ENCODE measurements at regions not wholly inside any gene's neighbourhood (a gene's known extent, or its start where the extent isn't known, plus 50 kb on each side); places are given as distances from the start of the nearest gene placed in this dataset.

DNA sequence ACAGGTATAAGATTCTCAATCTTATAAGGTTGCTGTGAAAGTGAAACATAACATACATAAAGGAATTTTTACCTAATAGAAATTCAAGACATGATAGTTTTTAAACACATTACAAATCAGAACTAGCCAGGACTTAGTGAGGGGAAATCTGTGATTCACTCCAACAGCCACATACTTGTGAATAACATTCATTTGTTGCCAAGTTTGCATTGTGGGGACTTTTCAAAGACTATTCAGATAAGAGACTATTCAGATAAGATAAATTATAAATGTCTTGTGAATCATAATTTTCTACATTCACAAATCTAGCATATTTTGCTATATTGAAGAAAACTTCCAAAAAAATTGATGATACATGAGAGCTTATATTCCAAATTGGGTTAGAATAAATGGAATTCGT lies 345.3 kb upstream of the CDH20 start:
- DNase-seq, result no peak

DNA sequence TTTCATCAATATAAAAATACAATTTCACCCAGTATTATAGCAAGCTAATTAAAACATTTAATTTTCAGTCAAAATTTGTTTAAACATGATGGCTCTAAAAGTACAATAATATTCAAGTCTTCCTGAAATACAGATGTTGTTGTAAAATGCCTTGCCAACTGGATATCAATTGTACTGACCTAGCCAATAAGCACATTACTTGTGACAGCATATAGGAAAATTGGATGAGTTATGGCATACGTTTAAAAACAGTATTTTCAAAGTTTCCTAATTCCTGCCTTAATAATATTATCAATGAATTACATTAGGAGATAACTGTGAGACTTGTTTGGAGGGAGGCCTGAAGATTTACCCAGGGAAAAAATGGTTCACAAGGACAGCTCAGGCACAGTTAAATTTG lies 336.9 kb upstream of the CDH20 start:
- no peak for DNase-seq

DNA sequence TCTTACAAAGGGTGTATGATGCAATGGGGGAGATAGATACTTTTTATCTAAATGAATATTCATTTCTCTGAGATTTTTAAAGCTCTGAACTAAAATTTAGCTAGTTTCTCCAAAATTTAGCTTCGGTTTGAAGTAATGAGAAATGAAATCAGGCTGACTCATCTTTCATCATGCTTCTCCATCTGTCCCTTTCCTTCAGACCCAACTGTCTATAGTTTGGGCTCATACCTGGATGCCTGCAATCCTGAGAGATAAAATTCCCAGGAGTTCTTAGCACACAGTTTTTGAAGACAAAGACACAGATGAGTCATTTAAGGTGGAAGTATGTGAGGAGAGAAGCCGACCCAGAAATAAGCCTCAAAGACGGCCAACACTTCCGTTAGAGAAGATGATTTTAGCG lies 336.4 kb upstream of the CDH20 start:
- DNase-seq, result no peak

DNA sequence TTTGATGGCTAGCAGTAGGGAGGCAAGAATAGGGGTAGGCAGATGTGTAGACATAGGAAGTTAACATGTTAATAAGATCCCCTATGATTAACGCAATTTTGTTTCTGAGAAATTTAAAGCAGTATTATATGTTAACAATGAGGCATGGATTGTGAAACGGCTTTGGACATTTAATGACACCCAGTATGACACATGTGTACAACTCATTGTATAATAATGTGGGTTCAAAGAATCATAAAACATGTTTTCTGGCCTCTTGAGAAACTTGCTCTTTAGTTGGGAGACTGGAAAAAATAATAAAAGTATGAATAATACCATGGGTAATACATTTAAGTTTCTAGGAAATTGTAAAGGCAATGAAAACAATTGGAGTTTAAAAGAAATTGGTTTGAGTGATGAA lies 332.1 kb upstream of the CDH20 start:
- DNase-seq, result no peak

DNA sequence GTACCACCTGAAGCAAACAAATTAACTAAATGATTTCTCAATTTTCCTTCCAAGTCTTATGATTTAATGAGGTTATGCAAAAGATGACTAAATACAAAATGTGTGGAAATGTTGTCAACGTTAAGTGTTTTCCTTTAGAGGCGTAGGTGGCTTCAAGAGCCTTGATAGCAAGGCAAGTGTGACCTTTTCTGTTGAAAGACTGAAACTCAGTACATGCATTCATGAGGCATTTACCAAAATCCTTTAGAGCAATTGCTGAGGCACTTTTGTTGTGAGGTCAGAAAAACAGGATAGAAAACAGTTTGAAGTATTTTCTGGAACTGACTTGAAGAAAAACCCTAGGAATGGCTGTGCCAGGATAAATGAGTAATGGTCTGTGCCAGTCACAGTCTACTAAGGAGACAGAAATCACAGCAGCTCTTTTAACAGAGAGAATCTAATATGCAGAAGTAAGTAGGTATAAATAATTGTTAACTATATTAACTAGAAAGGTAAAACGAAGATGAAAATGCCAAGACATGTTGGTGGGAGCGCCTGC lies 326.5 kb upstream of the CDH20 start:
- no peak for DNase-seq

DNA sequence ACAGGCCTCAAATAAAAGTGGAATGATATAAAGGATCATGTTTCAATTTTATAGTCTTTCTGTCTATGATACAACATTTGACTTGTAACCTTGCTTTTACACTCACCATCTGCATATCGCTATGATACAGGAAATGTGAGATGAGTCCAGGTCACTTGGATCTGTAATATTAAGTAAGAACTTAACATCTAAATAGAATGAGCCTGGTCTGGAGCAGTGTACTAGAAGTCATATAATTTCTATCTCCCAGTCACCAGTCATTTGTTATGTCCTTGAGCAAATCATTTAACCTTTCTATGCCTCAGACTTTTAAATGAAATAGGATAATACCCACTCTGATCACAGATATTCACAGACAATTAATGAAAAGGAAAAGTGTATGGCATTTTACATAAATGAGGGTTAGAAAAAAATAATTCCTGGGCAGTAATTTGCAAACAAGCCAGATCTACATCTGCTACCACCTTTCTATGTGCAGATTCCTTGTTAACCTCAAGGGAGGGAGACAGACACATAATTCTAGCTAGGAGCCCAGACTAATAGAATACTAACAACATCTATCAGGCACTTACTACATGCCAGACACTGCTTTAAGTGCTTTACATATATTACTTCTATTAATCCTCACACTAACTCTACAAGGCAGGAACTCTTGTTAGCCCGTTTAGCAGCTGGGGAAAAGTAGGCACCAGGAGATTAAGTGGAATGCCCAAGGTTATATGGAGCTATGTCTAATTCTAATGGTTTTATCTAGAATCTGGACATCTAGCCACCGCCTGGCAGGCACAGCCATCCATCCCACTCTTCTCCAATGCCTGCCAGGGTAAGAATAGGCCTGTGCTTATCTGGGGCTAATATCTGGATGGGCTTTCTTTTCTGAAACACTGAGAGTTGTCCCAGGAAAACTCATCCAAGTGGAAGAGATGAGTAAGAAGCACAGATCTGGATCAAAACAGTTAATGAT lies 313.6 kb upstream of the CDH20 start:
- no peak for DNase-seq

DNA sequence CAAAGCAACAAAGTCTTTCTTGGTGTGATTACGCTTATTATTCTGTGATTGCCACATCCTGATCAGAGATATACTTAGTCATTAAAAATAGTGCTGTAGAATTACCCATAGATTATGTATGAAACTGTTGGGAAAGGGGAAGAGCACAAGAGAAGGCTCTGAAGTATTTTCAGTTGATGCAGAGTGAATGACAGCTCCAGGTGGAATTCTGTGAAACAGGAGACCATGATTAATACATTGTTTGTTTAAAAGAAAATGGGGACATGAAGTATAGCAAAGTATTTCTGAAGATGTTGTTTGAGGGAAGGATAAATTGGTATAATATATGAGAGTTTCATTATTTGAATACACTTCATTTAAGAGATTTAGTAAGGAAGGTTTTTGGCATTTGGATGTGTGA lies 307.6 kb upstream of the CDH20 start:
- no peak for DNase-seq

DNA sequence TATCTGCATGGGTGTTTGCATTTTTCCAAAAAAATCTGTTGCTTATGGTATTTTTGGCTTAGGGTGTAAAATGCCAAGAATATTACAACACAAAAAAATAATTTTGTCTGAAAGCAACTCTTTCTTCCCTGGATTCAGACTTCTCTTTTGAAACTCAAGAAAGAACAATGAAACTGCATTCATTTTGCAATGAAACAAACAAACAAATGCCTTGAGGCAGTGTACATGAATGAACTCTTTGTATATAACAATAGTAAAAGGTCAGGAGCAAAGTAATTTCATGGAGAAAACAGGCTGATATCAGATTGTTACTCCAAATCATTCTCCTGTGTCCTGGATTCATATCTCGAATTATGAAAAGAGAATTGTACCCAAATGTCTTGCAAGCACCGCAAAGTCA lies 301.6 kb upstream of the CDH20 start:
- no peak for DNase-seq

DNA sequence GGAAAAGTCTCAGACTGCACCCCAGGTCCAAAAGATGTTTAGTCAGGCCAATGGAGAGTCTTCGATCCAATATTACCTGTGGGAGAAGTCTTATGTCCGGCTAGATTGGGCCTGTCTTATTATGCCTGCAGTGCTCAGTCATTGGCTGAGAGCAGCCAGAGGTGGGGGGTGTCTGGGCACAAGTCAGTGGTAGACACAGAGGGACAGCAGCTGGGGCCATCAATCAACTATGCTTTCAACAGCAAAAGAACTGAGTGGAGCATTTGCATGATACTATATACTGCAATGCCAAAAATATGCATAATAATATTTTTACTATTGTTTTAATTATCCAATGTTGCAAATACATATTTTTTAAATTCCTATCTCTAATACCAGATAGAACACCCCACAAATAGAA lies 298.6 kb upstream of the CDH20 start:
- DNase-seq, result no peak

DNA sequence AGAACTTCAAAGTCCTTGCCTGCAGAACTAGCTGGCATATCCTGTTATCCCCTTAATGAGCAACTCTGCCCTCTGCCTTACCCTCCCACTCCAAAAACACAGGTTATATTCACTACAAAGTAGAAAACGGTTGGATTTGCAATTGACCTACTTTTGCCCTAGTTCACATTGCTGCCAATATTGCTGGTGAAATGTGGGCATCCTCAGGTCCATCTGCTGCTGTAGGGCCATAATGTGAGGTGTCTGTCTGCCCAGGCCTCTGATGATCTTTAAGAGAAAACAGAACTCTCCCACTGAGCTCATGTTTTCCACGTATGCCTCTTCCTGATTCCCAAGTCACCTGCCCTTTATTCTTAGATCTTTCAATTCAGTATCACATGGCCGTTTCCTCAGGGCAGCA lies 294.0 kb upstream of the CDH20 start:
- no peak for DNase-seq

DNA sequence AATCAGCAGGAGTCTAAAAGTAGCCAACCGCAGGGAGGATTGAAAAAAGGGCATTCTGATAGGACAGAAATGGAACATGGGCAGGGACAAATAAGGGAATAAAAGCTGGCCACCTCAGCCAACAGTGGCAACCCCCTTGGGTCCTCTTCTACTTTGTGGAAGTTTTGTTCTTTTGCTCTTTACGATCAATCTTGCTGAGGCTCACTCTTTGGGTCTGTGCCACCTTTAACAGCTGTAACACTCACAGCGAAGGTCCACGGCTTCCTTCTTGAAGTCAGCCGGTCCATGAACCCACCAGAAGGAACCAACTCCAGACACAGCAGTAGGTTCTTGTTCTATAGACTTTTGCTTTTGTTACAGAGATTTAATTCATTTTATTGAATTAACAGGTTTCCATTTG lies 285.4 kb upstream of the CDH20 start:
- no peak for DNase-seq

DNA sequence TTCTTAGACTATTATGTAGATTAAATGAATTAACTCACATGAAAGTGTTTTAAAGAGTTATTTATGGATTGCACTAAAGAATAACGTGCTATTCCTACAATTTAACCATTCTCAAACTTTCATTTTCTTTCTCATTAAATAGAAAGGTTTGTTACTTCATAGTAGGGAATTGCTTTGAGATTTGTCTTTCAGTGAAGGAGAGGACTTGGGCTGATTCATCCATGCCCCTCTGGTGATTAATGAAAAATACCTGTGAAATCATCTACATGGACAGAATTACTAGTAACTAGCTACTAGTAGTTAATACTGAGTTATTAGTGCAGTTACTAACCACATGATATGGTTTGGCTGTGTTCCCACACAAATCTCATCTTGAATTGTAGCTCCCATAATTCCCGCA lies 275.8 kb upstream of the CDH20 start:
- DNase-seq, result no peak

DNA sequence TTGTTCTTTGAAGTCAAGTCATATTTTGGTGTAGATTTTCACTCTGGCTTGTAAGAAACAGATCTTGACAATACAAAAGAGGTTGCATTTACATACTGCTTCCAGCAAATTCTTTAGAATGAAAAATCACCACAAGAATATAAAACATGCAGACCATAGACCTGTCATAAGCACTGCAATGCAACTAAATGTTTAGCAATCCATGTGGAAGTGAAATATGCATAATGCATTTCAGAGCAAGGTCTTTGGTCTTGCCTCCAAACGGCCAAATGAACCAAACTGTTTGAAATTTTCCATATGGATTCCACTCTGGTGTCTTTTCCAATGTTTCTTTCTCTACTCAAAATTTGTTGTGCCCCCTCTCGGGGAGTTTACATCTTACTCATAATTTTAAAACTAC lies 271.0 kb upstream of the CDH20 start:
- no peak for DNase-seq

DNA sequence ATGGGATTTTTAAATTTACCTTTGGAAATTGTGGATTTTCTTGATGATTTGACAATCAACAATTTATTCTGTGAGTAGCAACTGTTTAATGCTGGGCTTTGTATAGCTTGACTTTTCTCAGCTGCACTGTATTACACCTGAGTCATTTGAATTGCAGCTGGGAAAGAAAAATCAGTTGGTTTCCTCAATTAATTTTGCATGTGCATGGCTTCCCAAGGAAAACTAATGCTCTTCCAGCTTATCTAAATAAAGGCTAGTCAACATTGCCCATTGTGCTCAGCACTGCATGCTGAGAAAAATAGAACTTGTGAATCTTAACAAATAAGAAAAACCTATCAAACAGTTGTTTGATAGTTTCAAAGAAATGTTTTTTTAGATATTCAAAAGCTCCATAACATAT lies 268.3 kb upstream of the CDH20 start:
- no peak for DNase-seq

DNA sequence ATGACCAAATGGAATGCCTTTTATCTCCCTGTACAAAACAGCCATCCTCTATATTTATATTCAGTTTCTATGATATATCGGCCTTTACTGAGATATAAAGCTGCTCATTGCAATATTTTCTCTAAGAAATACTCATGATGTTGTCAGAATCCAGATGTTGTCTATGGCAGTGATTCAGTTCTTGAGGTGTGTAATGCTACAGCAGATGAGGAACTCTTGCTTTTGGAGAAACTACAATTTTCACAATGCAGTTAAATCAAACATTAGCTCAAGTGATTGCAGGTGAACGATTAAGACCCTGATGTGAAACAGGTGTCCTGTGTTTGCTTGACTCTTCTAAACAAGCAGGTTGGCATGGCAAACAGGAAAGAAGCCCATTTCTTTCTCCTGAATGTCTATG lies 256.2 kb upstream of the CDH20 start:
- DNase-seq, result no peak

DNA sequence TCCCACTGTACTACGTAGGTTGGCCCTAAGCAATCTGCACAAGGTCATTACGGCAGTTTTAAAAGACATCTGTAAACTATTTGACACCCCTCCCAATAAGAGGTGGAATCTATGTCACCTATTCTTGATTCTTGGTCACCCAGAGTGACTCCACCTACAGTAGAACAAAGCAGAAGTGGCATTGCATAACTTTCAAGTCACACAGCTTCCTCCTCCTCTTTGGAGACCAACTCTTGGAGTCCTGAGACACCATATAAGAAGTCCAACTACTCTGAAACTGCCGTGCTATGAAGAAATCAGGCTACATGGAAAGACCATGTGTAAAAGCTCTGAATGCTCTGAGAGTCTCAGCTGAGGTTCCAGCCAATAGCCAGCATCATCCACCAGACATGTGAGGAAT lies 253.5 kb upstream of the CDH20 start:
- DNase-seq, result no peak

DNA sequence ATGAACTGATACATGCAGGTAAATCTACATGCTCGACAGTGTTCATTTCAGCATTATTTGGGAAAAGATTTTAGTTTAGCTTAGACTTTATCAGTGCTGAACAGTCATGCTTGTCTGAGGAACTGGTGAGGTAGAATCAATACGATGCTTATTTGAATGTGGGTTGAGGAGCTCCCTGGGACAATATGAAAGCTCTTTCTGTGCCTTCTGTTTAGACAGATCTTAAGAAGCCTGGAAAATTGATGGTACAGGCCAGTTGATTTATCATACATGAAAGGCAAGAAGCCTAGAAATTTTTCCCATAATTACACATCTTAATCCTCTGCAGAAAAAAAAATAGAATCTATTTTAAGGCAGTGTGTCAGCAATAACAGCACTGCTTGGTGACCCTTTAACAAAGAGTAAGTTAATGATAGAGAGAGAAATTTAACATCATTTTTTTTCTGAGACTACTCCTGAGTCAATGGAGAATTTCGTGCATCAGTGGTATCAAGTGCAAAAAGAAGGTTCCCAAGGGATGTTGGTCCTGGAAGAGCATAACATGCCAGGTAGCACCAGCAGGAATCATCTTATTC lies 252.2 kb upstream of the CDH20 start:
- DNase-seq, result no peak

DNA sequence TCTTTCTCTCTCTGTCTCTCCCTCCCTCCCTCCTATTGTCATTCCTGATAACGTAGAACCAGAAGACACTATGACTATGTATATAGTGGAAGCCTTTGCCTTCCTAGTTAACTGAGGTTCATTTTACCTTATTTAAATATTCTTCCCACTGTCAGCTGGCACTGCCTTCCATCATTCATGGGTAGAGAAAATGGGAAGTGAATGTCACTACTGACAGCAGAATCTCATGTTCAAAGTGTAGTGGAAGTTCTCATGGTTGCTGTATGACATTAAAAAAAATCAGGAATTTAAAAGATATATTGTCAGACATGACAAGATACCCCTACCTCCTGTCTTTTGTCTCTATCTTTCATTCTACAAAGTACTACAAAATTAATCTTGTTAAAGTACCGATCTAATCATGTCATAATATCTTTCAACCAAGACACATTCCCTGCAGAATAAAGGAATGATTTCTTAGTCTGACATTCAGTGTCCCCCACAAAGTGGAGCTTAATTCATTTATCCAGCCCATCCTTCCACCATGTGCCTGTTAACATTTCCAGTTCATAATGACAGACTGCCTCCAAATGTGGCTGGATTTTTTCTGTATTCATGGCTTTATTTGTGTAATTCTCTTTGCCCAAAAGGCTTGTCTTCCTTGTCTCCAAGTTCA lies 250.1 kb upstream of the CDH20 start:
- no peak for DNase-seq

DNA sequence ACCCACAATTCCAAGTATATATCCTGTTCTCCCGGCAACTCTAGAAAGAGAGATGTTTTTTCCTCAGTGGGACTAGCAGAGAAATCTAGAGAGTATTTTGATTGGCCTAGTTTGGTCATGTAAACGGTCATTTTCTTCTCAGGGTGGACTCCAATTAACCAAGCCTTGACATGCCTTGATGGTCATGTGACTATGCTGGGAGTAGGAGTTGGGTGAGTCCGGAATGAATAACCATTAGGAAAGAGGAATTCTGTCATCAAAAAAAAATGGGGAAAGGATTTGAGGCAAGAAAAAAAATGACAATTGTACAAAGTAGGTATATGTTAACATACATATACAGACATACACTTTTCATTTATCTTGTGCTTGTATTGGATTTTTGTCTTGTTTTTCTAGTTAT lies 248.2 kb upstream of the CDH20 start:
- no peak for DNase-seq

DNA sequence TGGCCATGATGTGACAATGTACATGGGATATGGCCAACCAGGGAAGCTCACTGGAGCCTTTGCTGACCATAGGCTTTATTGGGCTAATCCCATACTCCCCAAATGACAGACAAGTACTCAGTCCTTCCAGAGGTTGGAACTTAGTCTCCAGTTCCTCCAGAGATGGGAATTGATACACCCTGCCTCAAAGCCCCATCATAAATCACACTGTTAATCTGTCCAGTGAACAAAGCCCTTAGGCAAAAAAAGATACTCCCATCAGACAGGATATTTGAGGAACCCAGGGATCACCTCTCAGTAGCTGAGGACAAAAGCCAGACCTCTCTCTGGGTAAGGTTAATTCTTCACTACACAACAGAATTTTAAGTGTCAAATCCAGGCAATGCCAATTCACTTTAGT lies 247.5 kb upstream of the CDH20 start:
- DNase-seq, result no peak

DNA sequence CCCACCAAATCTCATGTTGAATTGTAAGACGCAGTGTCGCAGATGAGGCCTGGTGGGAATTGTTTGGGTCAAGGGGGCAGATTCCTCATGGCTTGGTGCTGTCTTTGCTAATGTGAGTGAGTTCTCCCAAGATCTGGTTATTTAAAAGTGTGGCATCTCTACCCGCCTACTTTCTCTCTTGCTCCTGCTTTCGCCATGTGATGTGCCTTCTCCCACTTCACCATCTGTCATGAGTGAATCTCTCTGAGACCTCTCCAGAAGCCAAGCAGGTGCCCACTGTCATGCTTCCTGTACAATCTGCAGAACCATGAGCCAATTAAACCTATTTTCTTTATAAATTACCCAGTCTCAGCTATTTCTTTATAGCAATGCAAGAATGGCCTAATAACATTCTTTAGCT lies 246.6 kb upstream of the CDH20 start:
- no peak for DNase-seq

DNA sequence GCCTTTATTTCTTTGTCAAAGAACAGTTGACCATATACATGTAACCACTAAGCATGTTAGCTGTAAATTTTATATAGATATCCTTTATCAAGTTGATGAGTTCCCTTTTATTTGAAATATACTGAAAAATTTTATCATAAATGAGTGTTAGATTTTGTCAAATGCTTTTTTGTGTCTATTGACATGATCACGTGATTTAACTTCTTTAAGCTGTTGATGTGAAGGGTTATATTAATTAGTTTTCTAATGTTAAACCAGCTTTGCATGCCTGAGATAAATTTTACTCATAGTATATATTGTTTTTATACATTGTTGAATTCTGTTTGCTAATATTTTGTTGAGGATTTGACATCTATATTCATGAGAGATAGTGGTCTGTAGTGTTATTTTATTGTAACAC lies 241.9 kb upstream of the CDH20 start:
- DNase-seq, result no peak

DNA sequence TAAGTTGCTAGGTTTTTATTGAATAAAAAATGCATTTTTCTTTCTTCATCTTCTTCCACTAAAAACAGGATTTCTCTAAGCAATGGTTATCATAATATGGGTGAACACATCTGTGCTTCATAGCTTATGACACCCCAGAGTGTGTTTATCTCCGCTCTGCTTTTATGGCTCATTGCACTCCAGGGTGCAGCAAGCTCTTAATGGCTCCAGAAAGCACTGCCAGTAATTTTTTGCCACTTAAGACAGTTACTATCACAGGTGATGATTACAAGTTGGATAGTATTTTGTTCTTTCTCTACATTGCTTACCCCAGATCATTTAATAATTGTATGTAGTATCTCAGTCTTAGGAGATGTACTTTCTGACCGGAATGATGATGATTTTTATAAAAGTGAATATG lies 239.3 kb upstream of the CDH20 start:
- DNase-seq, result no peak

DNA sequence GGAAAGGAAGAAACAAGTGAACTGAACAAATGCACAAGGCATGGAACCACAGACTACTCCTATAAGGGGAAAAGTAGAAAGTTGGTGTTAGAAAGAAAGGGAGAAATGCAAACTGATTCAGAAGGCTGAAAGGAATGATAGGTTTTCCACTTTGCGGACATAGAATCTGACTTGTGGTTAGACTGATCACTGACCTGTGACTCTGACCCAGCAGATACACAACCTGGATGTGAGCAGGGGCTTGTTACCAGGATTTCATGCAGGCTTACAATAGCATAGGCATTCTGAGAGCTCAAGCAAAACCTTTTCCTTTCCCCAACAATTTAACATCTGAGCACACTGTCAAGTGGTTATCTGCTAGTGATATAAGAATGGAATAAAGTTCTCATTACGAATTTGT lies 237.0 kb upstream of the CDH20 start:
- no peak for DNase-seq
